NCI-H2227 (cell line): ENCODE measurements at regions not wholly inside any gene's neighbourhood (a gene's known extent, or its start where the extent isn't known, plus 50 kb on each side); places are given as distances from the start of the nearest gene placed in this dataset.
A peak's percentile ranks its signal among the peaks of the same experiment; 100 is the strongest.
"Not testable (repeated sequence)": the region's sequence is repeated elsewhere in the genome, so short reads cannot be mapped to it uniquely, and the experiment has no call there.

Experiments used
- DNase-seq: peaks from one replicate; lab custom pipeline; 2025; ENCODE audit not compliant: unreplicated experiment; lab: John Stamatoyannopoulos, UW

- DNase-seq, result no peak
Observed at GRCh38 chr2:113838744-113839444, 51.0 kb upstream of the ACTR3 start.

GRCh38 chr2:113838277-113838676 lies 51.6 kb upstream of the ACTR3 start:
- no peak for DNase-seq

GRCh38 chr2:113834051-113834730 lies 55.7 kb upstream of the ACTR3 start:
- no peak for DNase-seq

DNA sequence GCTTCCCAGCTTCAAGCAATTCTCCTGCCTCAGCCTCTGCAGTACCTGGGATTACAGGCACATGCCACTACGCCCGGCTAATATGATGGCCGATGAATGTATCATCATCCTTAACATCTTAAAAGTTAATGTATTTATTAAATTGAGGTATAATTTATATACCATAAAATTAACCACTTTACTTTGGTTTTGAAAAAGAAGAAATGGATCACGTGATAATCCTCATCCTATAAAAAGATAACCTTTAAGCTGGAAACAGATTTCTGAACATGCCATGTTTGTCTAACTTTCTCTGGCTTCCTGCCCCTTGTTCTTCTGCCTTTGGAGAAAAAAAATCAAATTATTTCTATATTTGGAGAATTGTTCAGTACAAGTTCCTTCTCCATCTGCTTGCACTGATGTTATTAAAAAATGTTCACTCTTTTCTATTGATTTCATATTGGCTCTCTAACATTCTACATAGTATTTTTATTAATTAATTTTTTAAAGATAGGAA lies 57.0 kb upstream of the ACTR3 start:
- DNase-seq, result no peak

DNA sequence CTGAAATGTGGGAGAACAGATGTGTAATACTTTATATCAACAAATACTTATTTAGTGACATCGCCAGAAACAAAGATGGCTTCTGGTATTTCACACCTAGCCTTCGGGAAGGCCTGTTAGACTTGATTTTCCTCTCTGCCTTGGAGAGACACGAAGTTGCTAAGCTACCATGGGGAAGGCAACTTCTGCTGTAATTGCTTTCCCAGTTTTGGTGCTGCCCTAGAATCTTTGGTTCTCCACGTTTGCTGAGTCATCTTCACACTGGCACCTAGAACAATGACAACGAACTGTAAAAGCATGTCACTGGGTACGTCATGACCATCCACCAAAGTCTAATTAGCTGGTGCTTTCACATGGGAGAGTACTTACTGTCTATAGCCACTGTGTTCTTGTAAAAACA lies 58.7 kb upstream of the ACTR3 start:
- DNase-seq, result no peak

DNA sequence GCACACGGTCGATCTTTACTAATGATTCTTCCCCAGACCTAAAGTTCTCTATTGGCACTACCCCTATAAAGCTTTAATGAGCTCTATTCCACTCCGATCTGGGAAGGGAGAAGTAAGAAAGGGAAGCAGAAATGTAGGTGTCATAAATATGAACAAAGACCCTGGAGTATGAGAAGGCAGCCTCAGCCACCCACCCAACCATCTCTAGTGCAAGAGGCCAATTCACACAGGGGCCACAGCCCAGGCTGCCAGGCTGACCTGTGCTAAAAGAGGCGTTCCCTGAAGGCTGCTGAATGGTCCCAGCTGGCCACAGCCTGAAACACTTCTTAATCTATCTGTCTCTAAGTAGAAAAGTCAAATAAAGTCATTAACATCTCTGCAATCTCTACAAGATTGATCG lies 60.1 kb upstream of the ACTR3 start:
- DNase-seq, result no peak

GRCh38 chr2:113829270-113829669 lies 60.6 kb upstream of the ACTR3 start:
- no peak for DNase-seq

DNA sequence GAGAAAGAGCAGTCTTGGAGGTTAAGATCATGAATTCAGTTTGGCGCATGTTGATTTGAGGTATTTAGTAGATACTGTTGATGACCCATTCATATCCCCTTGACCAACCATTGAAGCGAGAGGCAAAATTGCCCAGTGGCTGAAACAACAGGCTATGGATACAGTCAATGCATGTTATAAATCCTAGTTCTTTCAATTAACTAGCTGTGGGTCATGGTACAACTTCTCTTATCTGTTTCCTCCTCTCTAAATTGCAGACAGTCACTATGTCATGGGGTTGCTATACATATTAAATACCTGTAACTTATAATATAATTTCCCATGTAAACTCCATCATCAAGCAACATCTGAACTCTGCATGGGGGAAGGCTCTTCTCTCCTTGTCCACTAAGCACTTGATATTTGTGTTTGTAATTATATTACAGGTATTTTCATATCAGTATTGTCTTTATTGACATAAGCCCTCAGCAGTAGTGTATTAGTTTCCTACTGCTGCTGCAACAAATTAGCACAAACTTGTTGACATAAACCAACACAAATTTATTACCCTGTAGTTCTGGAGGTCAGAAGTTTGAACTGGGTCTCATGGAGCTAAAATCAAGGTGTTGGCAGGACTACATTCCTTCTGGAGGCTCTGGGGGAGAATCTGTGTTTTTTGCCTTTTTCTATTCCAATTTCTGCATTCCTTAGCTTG lies 61.7 kb upstream of the ACTR3 start:
- DNase-seq, result no peak

DNA sequence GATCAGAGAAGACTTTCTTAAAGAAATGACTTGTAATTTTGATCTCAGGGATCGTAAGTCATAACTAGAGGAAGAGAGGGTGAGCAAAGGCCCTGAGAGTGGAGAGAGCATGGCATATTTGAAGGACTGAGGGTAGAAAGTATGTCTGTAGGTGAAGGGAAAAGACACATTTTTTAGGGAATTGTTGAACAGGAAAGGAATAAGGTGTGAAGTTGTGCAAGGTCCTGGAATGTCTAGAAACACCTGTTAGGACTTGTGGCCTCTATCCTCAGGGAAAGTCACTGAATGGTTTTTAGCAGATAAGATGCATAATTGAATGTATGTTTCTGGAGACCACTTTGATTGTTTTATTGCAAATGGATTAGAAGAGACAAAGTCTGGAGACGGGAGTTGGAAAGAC lies 62.5 kb upstream of the ACTR3 start:
- no peak for DNase-seq

GRCh38 chr2:113826346-113827285 lies 63.3 kb upstream of the ACTR3 start:
- no peak for DNase-seq

GRCh38 chr2:113823716-113824595 lies 65.9 kb upstream of the ACTR3 start:
- no peak for DNase-seq

DNA sequence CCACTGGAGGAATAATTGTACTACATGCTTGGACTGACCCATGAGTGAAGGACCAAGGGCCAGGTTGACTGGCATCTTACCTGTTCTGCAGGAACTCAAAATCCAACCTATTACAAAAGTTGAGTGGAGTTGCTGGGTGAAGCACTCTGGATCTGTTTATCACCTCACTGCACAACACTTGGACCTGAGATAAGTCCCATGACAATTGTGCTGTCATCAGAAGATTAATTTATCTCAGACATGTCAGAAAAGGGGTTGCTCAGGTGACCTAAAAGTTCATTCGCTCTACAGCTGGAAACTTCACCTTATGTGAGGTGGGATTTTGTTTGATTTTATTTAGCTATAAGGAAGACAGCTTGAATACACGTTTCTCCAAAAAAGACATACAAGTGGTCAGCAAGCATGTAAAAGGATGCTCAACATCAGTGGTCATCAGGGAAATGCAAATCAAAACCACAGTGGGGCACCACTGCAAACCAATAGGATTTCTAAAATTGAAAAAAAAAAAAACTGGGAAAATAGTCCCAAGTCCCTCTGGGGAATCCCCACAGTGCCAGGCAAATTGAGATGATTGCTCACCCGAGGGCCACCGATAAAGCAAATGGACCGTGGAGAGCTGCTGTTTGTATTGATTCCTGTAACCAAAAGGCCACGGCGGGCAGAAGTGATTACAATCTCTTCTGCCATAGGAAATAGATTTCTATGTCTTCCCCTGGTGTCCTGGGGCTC lies 65.8 kb upstream of the SLC35F5 start:
- DNase-seq, result no peak

DNA sequence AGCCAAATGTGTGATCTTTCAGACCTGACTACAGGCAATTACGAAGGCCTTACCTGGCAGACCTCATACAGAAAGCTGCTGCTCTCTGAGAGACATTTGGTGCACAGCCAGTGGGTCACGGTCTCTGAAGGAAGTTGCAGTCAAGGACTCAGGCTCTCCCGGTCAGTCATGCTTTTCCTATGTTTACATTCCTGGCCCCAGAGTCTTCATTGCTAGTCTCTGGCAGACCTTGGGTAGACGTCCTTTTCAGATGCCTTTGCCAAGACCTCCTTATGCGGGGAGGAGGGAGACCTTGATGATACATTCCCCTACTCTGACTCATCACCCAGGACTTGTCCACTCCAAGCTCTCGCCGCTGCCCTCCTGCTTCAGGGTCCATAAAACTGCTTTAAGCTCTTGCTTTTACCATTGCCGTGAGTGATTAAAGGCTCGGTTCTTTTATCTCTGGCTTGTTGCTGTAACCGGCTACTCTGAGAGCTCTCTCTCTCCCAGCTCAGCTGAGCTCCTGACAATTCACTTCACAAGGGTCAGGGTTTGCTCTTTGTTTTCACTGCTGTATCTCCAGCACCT lies 62.0 kb upstream of the SLC35F5 start:
- DNase-seq, result peak; percentile 18

GRCh38 chr2:113813396-113813795 lies 57.0 kb upstream of the SLC35F5 start:
- not testable (repeated sequence) for DNase-seq

GRCh38 chr2:113812204-113812603 lies 55.8 kb upstream of the SLC35F5 start:
- DNase-seq, result no peak

- DNase-seq, result no peak
Observed at GRCh38 chr2:113809076-113809736, 52.8 kb upstream of the SLC35F5 start.

GRCh38 chr2:113807721-113808120 lies 51.3 kb upstream of the SLC35F5 start:
- no peak for DNase-seq

DNA sequence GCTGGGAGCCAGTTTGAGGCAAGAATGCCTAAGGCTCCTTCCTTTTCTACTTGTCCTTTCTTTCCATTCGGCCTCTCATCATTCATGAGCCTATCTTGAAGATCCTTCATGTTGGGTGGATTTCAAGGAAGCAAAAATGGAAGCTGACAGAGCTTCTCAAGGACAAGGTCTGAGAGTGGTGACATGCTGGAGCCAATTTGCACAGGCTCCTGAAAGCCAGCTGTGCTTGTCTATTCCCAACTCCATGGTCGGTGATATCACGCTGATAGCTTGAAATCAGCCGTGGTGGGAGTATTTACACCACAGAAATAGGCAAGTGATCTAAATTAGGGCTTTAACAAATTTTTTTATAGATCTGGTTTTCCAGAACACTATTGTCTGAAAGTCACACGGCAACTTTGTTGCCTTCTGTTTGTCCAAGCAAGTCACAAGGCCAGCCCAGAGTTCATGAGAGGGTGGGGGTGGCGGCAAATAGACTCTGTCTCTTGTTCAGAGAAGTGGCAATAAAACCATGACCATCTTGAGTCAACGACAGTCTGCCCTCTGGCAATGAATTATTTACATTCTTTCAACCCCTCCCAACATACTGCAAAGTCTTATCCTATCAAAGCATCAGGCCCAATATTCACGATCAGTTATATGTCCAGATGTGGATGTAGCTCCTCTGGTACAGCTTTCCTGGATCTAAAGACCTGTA lies 49.9 kb upstream of the SLC35F5 start:
- DNase-seq, result no peak
